CD4-positive, alpha-beta memory T cell (primary cell): ENCODE measurements at regions not wholly inside any gene's neighbourhood (a gene's known extent, or its start where the extent isn't known, plus 50 kb on each side); places are given as distances from the start of the nearest gene placed in this dataset.
"Not testable (repeated sequence)": the region's sequence is repeated elsewhere in the genome, so short reads cannot be mapped to it uniquely, and the experiment has no call there.

ENCODE experiments used
- CTCF ChIA-PET: fragments of 350-600 bp; sonication (Branson Sonifier 250); formaldehyde crosslinking; loops from one replicate; lab custom pipeline; 2021; ENCODE audit warnings: inconsistent platforms; ENCODE audit not compliant: partially characterized antibody; lab: Charles Lee
- POLR2A ChIA-PET: fragments of 350-600 bp; sonication (Branson Sonifier 250); formaldehyde crosslinking; loops from one replicate; lab custom pipeline; 2021; ENCODE audit not compliant: partially characterized antibody; lab: Charles Lee
- DNase-seq, 5 donors: peaks; one replicate each; pipeline versions ENCODE4 v3.0.0 to v3.0.0-alpha.2; 2020 to 2022; ENCODE audit warnings: mixed read lengths in 1 of 5
- H3K27ac ChIP-seq: one replicate; pipeline ENCODE4 v1.7.0; 2013; ENCODE audit warnings: low read depth, low read length
- H3K27me3 ChIP-seq: 2 replicates; pipeline ENCODE4 v1.7.0; 2013; ENCODE audit warnings: mild to moderate bottlenecking, low read length, moderate library complexity; ENCODE audit not compliant: insufficient read depth
- H3K36me3 ChIP-seq: 2 replicates; pipeline ENCODE4 v1.7.0; 2013; ENCODE audit warnings: mild to moderate bottlenecking, low read length, moderate library complexity; ENCODE audit not compliant: insufficient read depth
- H3K4me1 ChIP-seq: 2 replicates; pipeline ENCODE4 v1.7.0; 2013; ENCODE audit warnings: mild to moderate bottlenecking, low read length, moderate library complexity; ENCODE audit not compliant: insufficient read depth
- H3K4me3 ChIP-seq, 2 donors: one replicate each; pipeline ENCODE4 v1.7.0; 2013; ENCODE audit warnings: low read length in 2 of 2, mild to moderate bottlenecking in 1 of 2
- H3K9me3 ChIP-seq, 2 donors: one replicate each; pipeline ENCODE4 v1.7.0; 2013; ENCODE audit warnings: low read length in 2 of 2, control low read depth in 1 of 2; ENCODE audit not compliant: control insufficient read depth in 1 of 2
- H3K27ac Mint-ChIP-seq, 7 donors: one replicate each; pipeline ENCODE4 v1.8.0; 2020 to 2021; ENCODE audit warnings: mixed read lengths in 7 of 7, mild to moderate bottlenecking in 6 of 7, inconsistent platforms in 3 of 7, moderate library complexity in 3 of 7
- H3K27me3 Mint-ChIP-seq, 2 donors: one replicate each; pipeline ENCODE4 v1.8.0; 2020 to 2021; ENCODE audit warnings: mixed read lengths in 2 of 2
- H3K36me3 Mint-ChIP-seq, 2 donors: one replicate each; pipeline ENCODE4 v1.8.0; 2020 to 2021; ENCODE audit warnings: mixed read lengths in 2 of 2, inconsistent platforms in 1 of 2, mild to moderate bottlenecking in 1 of 2
- H3K4me1 Mint-ChIP-seq, 4 donors: one replicate each; pipeline ENCODE4 v1.8.0; 2020 to 2021; ENCODE audit warnings: mixed read lengths in 4 of 4, mild to moderate bottlenecking in 1 of 4
- H3K4me3 Mint-ChIP-seq, 8 donors: one replicate each; pipeline ENCODE4 v1.8.0; 2020 to 2021; ENCODE audit warnings: mixed read lengths in 8 of 8, mild to moderate bottlenecking in 7 of 8, moderate library complexity in 6 of 8, inconsistent platforms in 3 of 8
- H3K9me3 Mint-ChIP-seq, 8 donors: one replicate each; pipeline ENCODE4 v1.8.0; 2020 to 2021; ENCODE audit warnings: mixed read lengths in 8 of 8, mild to moderate bottlenecking in 5 of 8, inconsistent platforms in 3 of 8, moderate library complexity in 1 of 8
- intact Hi-C: fragments of 100-400 bp; cut with micrococcal nuclease; formaldehyde crosslinking; loops from one replicate; pipeline ENCODE4 v1.15.1; 2023

DNA sequence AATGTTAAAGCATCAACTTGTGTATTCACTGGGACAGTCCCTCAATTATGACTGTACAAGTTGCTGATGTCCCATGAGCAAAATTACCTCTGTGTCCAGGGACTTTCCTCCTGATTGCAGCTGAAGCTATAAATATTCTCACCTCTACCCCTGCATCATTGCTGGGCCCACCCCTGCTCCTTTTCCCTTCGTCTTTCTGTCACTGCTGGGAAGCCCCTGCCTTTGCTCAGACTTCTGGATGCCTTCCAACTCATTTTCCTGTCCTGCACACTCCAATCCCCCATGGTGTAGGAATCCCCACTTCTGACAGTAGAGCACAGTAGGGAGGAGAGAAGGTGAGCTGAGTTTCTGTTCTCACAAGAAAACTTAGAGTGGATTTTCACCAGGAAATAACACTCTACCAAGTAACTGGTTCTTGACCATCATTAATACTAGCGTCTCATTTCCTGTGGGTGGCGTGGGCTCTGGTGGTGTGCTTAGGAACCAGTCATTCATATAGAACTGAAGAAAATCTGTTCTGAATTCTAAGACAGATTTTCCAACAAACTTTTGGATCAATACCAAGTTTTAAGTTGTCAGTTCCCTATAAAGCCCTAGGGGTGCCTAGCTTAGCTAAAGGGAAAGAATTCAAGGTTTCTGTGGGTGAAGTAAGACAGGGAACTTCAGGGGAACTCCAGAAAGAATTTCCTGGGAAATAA lies 136.2 kb upstream of the MED14 start:
- Histone ChIP-seq H3K27me3 (no peaks in the 10 kb centered on the region), H3K4me1 (no peaks in the 10 kb centered on the region), H3K4me3 (no peak overlapping the region), H3K9me3 (no peaks in the 10 kb centered on the region), H3K27ac (no peak overlapping the region), H3K36me3 (no peaks in the 10 kb centered on the region)
- no peak overlapping the region for H3K4me3 Mint-ChIP-seq
- ChIA-PET POLR2A (no interaction called here), CTCF (interaction anchor here (1.2 to 1.6 kb wide), 2 partner anchors 243 to 245 kb away, joined by 3 to 6 read pairs; no protein-coding TSS in a partner anchor)
- H3K27ac Mint-ChIP-seq, result no peak overlapping the region
- H3K9me3 Mint-ChIP-seq, result peaks cover 0 to 4% (median 0%) of the 10 kb centered on the region in 8 donors
- DNase-seq, result no peak
- H3K4me1 Mint-ChIP-seq, result peaks cover 0 to 2% (median 0%) of the 10 kb centered on the region in 4 donors
- peaks cover 3 to 4% of the 10 kb centered on the region in 2 donors for H3K27me3 Mint-ChIP-seq
- H3K36me3 Mint-ChIP-seq, result no peaks in the 10 kb centered on the region
- intact Hi-C loops, result no loop called here

- H3K4me3 ChIP-seq, result no peak overlapping the region
- Mint-ChIP-seq H3K27me3 (peaks cover 1 to 3% of the 10 kb centered on the region in 2 donors), H3K4me3 (no peak overlapping the region), H3K36me3 (no peaks in the 10 kb centered on the region), H3K4me1 (peaks cover 0 to 2% (median 0%) of the 10 kb centered on the region in 4 donors), H3K9me3 (peaks cover 0 to 4% (median 0%) of the 10 kb centered on the region in 8 donors), H3K27ac (no peak overlapping the region)
- no peaks in the 10 kb centered on the region for H3K4me1 ChIP-seq
- DNase-seq, result no peak
- intact Hi-C loops, result no loop called here
- no peaks in the 10 kb centered on the region for H3K9me3 ChIP-seq
- no peaks in the 10 kb centered on the region for H3K36me3 ChIP-seq
- H3K27me3 ChIP-seq, result no peaks in the 10 kb centered on the region
- no peak overlapping the region for H3K27ac ChIP-seq
- ChIA-PET CTCF (interaction anchor here (1.6 kb wide), 1 partner anchor 243 kb away, joined by 6 read pairs; no protein-coding TSS in a partner anchor), POLR2A (no interaction called here)
Observed at GRCh38 chrX:40872351-40872750, 137.0 kb upstream of the MED14 start.

- H3K9me3 ChIP-seq, result no peaks in the 10 kb centered on the region
- CTCF ChIA-PET, result interaction anchor here (6.7 kb wide), 1 partner anchor 239 kb away, joined by 111 read pairs; no protein-coding TSS in a partner anchor
- no peak overlapping the region for H3K4me3 Mint-ChIP-seq
Observed at GRCh38 chrX:40875476-40875875, 140.1 kb upstream of the MED14 start.

GRCh38 chrX:40877887-40878286 lies 142.5 kb upstream of the MED14 start:
- CTCF ChIA-PET, result interaction anchor here (0.7 to 6.7 kb wide), 9 partner anchors 8 to 268 kb away, joined by 3 to 111 read pairs (median 4); no protein-coding TSS in a partner anchor
- Histone ChIP-seq H3K27me3 (no peaks in the 10 kb centered on the region), H3K4me1 (peaks cover 4% of the 10 kb centered on the region), H3K27ac (no peak overlapping the region), H3K9me3 (no peaks in the 10 kb centered on the region), H3K4me3 (no peak overlapping the region), H3K36me3 (no peaks in the 10 kb centered on the region)
- H3K27me3 Mint-ChIP-seq, result no peaks in the 10 kb centered on the region
- no peaks in the 10 kb centered on the region for H3K9me3 Mint-ChIP-seq
- POLR2A ChIA-PET, result interaction anchor here (1.5 to 1.6 kb wide), 2 partner anchors 207 to 237 kb away, joined by 7 to 11 read pairs; partner anchors contain the start of gene USP9X
- intact Hi-C loops, result loop anchor here (1.0 to 5.0 kb wide), 4 partner anchors 208 to 375 kb away; no protein-coding TSS in a partner anchor
- peak; percentile 32 to 43 (median 40) for DNase-seq
- H3K4me3 Mint-ChIP-seq, result peak overlapping the region in 1 of 8 donors; percentile 3
- no peaks in the 10 kb centered on the region for H3K36me3 Mint-ChIP-seq
- peaks cover 0 to 4% (median 0%) of the 10 kb centered on the region in 4 donors for H3K4me1 Mint-ChIP-seq
- no peak overlapping the region for H3K27ac Mint-ChIP-seq

More at GRCh38 chrX:40875476-40875875, 140.1 kb upstream of the MED14 start:
- intact Hi-C loops, result loop anchor here (5.0 kb wide), 1 partner anchor 223 kb away; no protein-coding TSS in a partner anchor
- Histone ChIP-seq H3K36me3 (no peaks in the 10 kb centered on the region), H3K4me1 (peaks cover 4% of the 10 kb centered on the region), H3K27me3 (no peaks in the 10 kb centered on the region), H3K4me3 (no peak overlapping the region), H3K27ac (no peak overlapping the region)
- Mint-ChIP-seq H3K27ac (no peak overlapping the region), H3K27me3 (no peaks in the 10 kb centered on the region), H3K36me3 (no peaks in the 10 kb centered on the region), H3K4me1 (peaks cover 0 to 4% (median under 1%) of the 10 kb centered on the region in 4 donors), H3K9me3 (peaks cover 0 to 2% (median 0%) of the 10 kb centered on the region in 8 donors)
- POLR2A ChIA-PET, result no interaction called here
- DNase-seq, result no peak

DNA sequence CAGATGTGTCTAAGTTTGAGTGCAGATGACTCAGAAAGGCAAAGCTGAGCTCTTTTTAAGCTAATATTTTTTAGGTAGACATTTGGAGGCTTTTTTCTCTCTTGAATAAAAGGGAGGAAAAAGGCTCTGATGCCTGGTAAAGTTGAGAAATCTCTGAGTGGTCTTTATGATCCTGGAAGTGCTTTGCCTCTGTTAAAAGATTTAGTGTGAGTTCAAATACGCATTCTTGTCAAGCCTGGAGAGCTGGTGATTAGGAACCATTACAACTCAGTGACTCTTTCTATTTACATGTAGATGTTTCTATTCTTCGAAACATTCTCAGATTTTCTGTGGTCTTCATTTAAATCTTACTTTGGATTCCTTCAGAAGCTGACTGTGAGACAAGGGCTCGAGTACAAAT lies 143.4 kb upstream of the MED14 start:
- no peaks in the 10 kb centered on the region for H3K27me3 ChIP-seq
- Mint-ChIP-seq H3K9me3 (no peaks in the 10 kb centered on the region), H3K27ac (no peak overlapping the region), H3K36me3 (no peaks in the 10 kb centered on the region), H3K4me3 (no peak overlapping the region), H3K4me1 (peaks cover 0 to 4% (median 0%) of the 10 kb centered on the region in 4 donors), H3K27me3 (no peaks in the 10 kb centered on the region)
- intact Hi-C loops, result loop anchor here (1.0 to 5.0 kb wide), 4 partner anchors 208 to 375 kb away; no protein-coding TSS in a partner anchor
- DNase-seq, result no peak
- ChIA-PET POLR2A (interaction anchor here (1.5 to 1.6 kb wide), 2 partner anchors 206 to 237 kb away, joined by 7 to 11 read pairs; partner anchors contain the start of gene USP9X), CTCF (interaction anchor here (1.4 to 6.7 kb wide), 5 partner anchors 222 to 241 kb away, joined by 3 to 111 read pairs (median 6); no protein-coding TSS in a partner anchor)
- peaks cover 4% of the 10 kb centered on the region for H3K4me1 ChIP-seq
- H3K9me3 ChIP-seq, result no peaks in the 10 kb centered on the region
- no peaks in the 10 kb centered on the region for H3K36me3 ChIP-seq
- H3K27ac ChIP-seq, result no peak overlapping the region
- H3K4me3 ChIP-seq, result no peak overlapping the region

DNA sequence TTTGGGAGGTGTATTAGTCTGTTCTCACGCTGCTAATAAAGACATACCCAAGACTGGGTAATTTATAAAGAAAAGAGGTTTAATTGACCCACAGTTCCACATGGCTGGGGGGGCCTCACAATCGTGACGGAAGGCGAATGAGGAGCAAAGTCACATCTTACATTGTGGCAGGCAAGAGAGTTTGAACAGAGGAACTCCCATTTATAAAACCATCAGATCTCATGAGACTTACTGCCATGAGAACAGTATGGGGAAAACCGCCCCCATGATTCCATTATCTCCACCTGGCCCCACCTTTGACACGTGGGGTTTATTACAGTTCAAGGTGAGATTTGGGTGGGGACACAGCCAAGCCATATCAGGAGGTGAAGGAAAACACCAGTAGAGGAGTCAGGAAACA lies 143.8 kb upstream of the MED14 start:
- H3K4me1 ChIP-seq, POLR2A ChIA-PET, H3K4me3 ChIP-seq, H3K36me3 ChIP-seq, H3K9me3 ChIP-seq, DNase-seq, H3K27me3 Mint-ChIP-seq, H3K4me1 Mint-ChIP-seq, H3K27me3 ChIP-seq, H3K4me3 Mint-ChIP-seq, H3K36me3 Mint-ChIP-seq, H3K27ac ChIP-seq, H3K9me3 Mint-ChIP-seq, H3K27ac Mint-ChIP-seq: not testable (repeated sequence)
- intact Hi-C loops, result loop anchor here (5.0 kb wide), 1 partner anchor 227 kb away; no protein-coding TSS in a partner anchor
- CTCF ChIA-PET, result interaction anchor here (1.3 to 6.7 kb wide), 3 partner anchors 228 to 241 kb away, joined by 4 to 111 read pairs (median 6); no protein-coding TSS in a partner anchor

- DNase-seq, result no peak
- intact Hi-C loops, result no loop called here
- Histone ChIP-seq H3K27me3 (no peaks in the 10 kb centered on the region), H3K4me1 (peaks cover 4% of the 10 kb centered on the region), H3K27ac (no peak overlapping the region), H3K9me3 (no peaks in the 10 kb centered on the region), H3K4me3 (no peak overlapping the region), H3K36me3 (no peaks in the 10 kb centered on the region)
- CTCF ChIA-PET, result interaction anchor here (1.2 to 6.7 kb wide), 2 partner anchors 233 to 261 kb away, joined by 3 to 111 read pairs; no protein-coding TSS in a partner anchor
- Mint-ChIP-seq H3K4me3 (no peak overlapping the region), H3K27me3 (no peaks in the 10 kb centered on the region), H3K4me1 (peaks cover 0 to 4% (median 0%) of the 10 kb centered on the region in 4 donors), H3K9me3 (no peaks in the 10 kb centered on the region), H3K36me3 (no peaks in the 10 kb centered on the region), H3K27ac (no peak overlapping the region)
- POLR2A ChIA-PET, result no interaction called here
Observed at GRCh38 chrX:40880712-40881111, 145.4 kb upstream of the MED14 start.
